ENCODE measurements at regions not wholly inside any gene's neighbourhood (a gene's known extent, or its start where the extent isn't known, plus 50 kb on each side); places are given as distances from the start of the nearest gene placed in this dataset.
"Not testable (repeated sequence)": the region's sequence is repeated elsewhere in the genome, so short reads cannot be mapped to it uniquely, and the experiment has no call there.

DNA sequence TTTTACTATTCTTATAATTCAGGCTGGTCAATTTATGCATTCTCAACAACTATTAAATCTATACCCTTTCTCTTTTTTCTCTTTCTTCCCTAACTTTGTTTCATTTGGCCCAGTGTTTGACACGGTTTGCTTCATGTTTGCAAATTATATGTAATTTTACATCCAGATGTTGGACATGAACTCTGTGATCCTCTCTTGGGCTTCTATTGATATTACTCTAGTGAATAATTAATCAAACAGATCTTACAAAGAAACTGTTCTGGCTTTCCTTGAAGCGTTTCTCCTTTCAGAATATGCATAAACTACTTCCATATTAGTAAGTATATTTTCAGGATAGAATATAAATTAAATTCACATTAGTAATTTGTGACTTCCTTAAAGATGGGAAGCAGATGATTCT is 225.1 kb upstream of the TMEFF2 start:
- H3K27ac Mint-ChIP-seq, result no peak overlapping the region
- no peaks in the 10 kb centered on the region for H3K36me3 Mint-ChIP-seq (ENCODE audit: low read depth)
- no peak for ATAC-seq
- no peaks in the 10 kb centered on the region for H3K9me3 ChIP-seq (ENCODE audit: control insufficient read depth, low read length, poor library complexity, severe bottlenecking)
- H3K4me1 Mint-ChIP-seq, result no peaks in the 10 kb centered on the region
- no peaks in the 10 kb centered on the region for H3K27me3 Mint-ChIP-seq
- no peak for DNase-seq
- no peak overlapping the region for H3K4me3 Mint-ChIP-seq

DNA sequence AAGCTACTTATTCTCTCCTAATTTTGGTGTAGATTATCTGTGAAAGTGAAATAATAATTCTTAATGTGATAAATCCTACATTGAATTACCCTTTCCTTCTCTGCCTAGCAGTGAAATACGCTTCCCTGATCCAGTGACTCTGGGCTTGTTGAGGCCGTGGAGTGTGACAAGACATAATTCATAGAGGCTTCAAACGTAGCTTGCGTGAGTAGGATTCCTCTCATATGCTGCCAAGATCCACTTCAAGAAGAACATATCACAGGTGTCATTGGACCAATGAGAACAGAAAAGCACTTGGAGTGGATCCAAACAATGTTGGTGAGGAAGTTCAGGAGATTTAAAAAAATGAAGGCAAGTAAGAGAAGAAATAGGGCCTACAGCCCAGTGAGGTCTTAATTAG is 221.3 kb upstream of the TMEFF2 start:
- H3K9me3 ChIP-seq (ENCODE audit: control insufficient read depth, low read length, poor library complexity, severe bottlenecking), result no peaks in the 10 kb centered on the region
- no peak for ATAC-seq
- H3K4me1 Mint-ChIP-seq, result no peaks in the 10 kb centered on the region
- no peak for DNase-seq
- no peak overlapping the region for H3K4me3 Mint-ChIP-seq
- H3K27me3 Mint-ChIP-seq, result no peaks in the 10 kb centered on the region
- no peak overlapping the region for H3K27ac Mint-ChIP-seq
- no peaks in the 10 kb centered on the region for H3K36me3 Mint-ChIP-seq (ENCODE audit: low read depth)

DNA sequence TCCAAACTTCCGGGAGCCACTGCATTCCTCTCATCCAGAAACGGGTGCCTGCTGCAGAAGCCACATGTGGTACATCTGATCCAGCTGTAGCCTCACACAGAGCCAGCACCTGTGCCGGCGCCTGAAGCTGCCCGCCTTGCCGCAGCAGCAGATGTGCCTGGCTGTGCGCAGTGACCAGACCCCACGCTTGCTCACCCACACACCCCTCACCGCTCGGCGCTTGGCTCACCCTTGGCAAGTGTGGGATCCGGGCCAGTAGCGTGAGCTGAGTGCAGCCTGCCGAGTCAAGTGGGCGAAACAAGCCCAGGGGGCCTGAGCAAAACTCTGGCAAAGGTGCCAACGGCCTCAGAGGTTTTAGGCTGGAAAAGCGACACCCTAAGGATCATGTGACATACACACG is 220.1 kb upstream of the TMEFF2 start:
- H3K4me1 Mint-ChIP-seq, result no peaks in the 10 kb centered on the region
- no peaks in the 10 kb centered on the region for H3K36me3 Mint-ChIP-seq (ENCODE audit: low read depth)
- H3K4me3 Mint-ChIP-seq, result no peak overlapping the region
- no peak for DNase-seq
- ATAC-seq, result no peak
- H3K9me3 ChIP-seq (ENCODE audit: control insufficient read depth, low read length, poor library complexity, severe bottlenecking), result no peaks in the 10 kb centered on the region
- no peak overlapping the region for H3K27ac Mint-ChIP-seq
- no peaks in the 10 kb centered on the region for H3K27me3 Mint-ChIP-seq

DNA sequence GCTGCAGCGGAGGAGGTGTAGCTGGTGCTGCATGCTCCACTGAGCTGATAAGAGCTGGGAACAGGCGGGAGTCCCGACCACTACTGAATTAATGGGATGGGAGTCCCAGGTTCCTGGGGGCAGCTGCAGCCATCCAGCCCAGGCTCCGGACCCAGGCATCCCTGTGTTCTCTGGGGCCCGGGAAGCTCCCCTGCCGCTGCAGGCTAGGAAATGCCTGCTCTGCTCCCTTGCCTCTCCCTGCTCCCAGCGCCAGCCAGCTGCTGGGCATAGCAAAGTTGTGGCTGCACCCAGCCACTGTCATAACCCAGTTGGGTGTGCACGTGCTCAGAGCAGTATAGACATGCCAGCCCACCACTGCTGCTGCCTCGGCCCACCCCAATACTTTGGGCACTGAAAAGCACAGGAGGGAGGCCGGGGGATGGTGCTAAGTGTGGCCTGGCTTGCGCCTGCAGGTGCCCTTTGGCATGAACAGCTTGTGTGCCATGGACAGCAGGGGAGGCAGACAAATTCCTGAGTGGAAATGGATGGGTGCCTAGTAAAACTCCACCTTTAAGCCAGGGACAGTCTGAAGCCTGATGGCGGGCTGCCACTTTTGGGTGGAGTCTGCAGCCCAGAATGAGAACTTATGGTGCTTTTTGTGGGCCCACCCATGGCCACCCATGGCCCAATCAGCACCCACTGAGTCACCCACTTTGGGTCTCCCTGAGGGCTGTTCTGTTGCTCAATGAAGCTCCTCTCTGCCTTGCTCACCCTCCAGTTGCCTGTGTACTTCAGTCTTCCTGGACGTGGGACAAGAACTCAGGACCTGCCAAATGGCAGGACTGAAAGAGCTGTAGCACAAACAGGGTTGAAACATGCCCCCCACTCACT is 219.3 kb upstream of the TMEFF2 start:
- DNase-seq, result no peak
- ATAC-seq, result no peak
- Mint-ChIP-seq H3K36me3 (ENCODE audit: low read depth) (no peaks in the 10 kb centered on the region), H3K27me3 (no peaks in the 10 kb centered on the region), H3K27ac (no peak overlapping the region), H3K4me1 (no peaks in the 10 kb centered on the region), H3K4me3 (no peak overlapping the region)
- H3K9me3 ChIP-seq (ENCODE audit: control insufficient read depth, low read length, poor library complexity, severe bottlenecking), result no peaks in the 10 kb centered on the region

DNA sequence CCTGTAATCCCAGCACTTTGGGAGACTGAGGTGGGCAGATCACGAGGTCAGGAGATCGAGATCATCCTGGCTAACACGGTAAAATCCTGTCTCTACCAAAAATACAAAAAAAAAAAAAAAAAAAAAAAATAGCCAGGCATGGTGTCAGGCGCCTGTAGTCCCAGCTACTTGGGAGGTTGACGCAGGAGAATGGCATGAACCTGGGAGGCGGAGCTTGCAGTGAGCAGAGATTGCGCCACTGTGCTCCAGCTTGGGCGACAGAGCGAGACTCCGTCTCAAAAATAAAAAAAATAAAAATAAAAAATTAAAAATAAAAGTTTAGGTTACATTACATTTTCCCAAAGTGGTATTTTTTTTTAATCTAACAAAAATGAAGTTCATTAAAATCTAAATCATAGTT is 218.1 kb upstream of the TMEFF2 start:
- not testable (repeated sequence) for DNase-seq; H3K9me3 ChIP-seq (ENCODE audit: control insufficient read depth, low read length, poor library complexity, severe bottlenecking); H3K27ac Mint-ChIP-seq; H3K36me3 Mint-ChIP-seq (ENCODE audit: low read depth); ATAC-seq; H3K4me1 Mint-ChIP-seq; H3K4me3 Mint-ChIP-seq; H3K27me3 Mint-ChIP-seq

DNA sequence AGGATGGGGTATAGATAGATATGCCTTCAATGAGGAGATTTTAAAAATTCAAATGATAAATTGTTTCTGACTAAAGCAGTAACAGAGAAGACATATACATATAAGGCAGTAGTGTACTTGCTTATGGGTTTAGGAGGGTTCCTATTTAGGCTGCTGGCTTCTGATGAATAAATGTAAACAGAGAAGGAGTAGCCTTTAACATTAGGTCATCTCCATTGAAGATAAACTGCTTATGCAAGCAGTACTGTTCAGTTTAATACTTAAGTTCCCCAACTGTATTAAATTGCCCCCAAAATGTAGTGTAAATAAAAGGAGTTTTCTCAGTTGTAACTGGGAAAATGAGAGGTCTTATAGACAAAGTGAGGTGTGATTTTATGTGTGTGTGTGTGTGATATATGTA is 217.7 kb upstream of the TMEFF2 start:
- Mint-ChIP-seq H3K27ac (no peak overlapping the region), H3K27me3 (no peaks in the 10 kb centered on the region), H3K36me3 (ENCODE audit: low read depth) (no peaks in the 10 kb centered on the region), H3K4me3 (no peak overlapping the region), H3K4me1 (no peaks in the 10 kb centered on the region)
- DNase-seq, result no peak
- H3K9me3 ChIP-seq (ENCODE audit: control insufficient read depth, low read length, poor library complexity, severe bottlenecking), result no peaks in the 10 kb centered on the region
- no peak for ATAC-seq

DNA sequence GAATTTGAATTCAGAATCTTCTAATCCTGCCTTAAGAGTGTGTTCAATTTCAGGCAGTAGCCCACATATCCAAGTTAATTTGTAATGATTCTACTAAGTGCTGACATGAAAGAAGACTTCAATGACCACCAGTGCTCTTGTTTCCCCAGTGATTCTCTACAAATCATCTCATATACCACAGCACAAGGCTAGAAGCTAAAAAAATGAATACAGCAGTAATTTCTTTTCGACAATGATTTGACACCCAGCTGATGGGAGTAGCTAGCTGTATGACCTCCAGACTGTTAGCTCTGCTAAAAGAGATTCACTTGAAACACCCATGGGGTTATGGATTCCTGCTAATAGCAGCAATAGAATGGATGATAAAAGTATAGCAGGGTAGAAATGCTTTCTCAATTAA is 217.0 kb upstream of the TMEFF2 start:
- Mint-ChIP-seq H3K4me3 (no peak overlapping the region), H3K36me3 (ENCODE audit: low read depth) (no peaks in the 10 kb centered on the region), H3K27ac (no peak overlapping the region), H3K27me3 (no peaks in the 10 kb centered on the region), H3K4me1 (no peaks in the 10 kb centered on the region)
- no peak for ATAC-seq
- no peaks in the 10 kb centered on the region for H3K9me3 ChIP-seq (ENCODE audit: control insufficient read depth, low read length, poor library complexity, severe bottlenecking)
- DNase-seq, result no peak

DNA sequence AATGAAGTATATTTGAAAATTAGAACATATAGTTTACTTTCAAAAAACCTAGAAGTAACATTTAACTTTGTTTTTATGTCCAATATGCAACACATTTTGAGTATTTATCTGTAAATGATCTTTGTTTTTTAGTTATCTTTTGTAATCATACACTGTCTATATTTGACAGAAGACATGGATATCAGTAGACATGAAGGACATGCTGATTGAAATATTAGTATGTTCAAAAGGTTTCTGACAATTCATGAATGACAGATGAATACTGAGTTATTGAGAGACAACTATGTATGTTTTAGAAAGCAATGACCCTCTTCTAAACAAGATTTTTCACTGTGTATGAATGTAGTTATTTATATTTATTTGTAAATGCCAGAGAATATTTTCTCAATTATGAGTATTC is 215.6 kb upstream of the TMEFF2 start:
- Mint-ChIP-seq H3K27ac (no peak overlapping the region), H3K27me3 (no peaks in the 10 kb centered on the region), H3K36me3 (ENCODE audit: low read depth) (no peaks in the 10 kb centered on the region), H3K4me3 (no peak overlapping the region), H3K4me1 (no peaks in the 10 kb centered on the region)
- no peak for ATAC-seq
- no peak for DNase-seq
- no peaks in the 10 kb centered on the region for H3K9me3 ChIP-seq (ENCODE audit: control insufficient read depth, low read length, poor library complexity, severe bottlenecking)

DNA sequence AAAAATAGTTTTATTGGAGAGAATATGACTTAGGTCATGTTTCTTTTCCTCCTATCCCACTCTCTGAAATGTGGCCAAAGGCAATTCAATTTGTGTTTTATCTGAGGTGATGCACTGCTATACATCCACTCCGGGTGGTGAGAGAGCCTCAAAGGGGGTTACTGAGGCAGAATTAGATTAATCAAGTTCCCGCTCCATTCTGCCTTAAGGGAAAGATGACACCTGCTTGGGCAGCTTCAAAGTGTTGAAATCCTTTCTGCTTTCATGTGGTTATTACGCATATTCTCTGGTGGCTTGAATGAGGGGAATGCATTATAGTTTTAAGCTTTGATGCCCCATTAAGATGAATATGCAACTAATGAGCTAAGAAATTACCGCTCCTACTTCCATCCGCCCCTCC is 213.0 kb upstream of the TMEFF2 start:
- no peaks in the 10 kb centered on the region for H3K36me3 Mint-ChIP-seq (ENCODE audit: low read depth)
- H3K27me3 Mint-ChIP-seq, result no peaks in the 10 kb centered on the region
- no peaks in the 10 kb centered on the region for H3K4me1 Mint-ChIP-seq
- H3K27ac Mint-ChIP-seq, result no peak overlapping the region
- no peak for ATAC-seq
- no peak overlapping the region for H3K4me3 Mint-ChIP-seq
- DNase-seq, result no peak
- no peaks in the 10 kb centered on the region for H3K9me3 ChIP-seq (ENCODE audit: control insufficient read depth, low read length, poor library complexity, severe bottlenecking)

DNA sequence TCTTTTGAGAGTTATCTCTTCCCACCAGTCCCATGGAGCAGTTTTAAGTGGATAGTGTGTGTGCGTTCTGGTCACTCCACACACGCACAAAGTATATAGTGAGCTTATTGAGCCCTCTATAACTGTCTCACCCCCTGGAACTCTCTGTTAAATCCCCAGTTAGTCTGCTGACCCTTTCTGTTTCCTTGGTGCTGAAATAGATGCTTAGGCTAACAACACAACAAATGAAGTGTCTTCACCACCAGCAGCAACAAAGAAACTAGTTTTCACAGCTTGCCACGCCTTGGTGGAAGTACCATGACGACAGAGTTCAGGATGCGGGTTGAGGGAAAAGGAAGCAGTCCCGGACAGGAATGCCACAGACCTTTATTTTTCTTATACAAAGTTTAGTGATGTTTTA is 203.5 kb upstream of the TMEFF2 start:
- no peak overlapping the region for H3K4me3 Mint-ChIP-seq
- ATAC-seq (no peak), DNase-seq (no peak)
- no peaks in the 10 kb centered on the region for H3K9me3 ChIP-seq (ENCODE audit: control insufficient read depth, low read length, poor library complexity, severe bottlenecking)
- no peak overlapping the region for H3K27ac Mint-ChIP-seq
- H3K36me3 Mint-ChIP-seq (ENCODE audit: low read depth), result no peaks in the 10 kb centered on the region
- no peaks in the 10 kb centered on the region for H3K4me1 Mint-ChIP-seq
- H3K27me3 Mint-ChIP-seq, result no peaks in the 10 kb centered on the region

DNA sequence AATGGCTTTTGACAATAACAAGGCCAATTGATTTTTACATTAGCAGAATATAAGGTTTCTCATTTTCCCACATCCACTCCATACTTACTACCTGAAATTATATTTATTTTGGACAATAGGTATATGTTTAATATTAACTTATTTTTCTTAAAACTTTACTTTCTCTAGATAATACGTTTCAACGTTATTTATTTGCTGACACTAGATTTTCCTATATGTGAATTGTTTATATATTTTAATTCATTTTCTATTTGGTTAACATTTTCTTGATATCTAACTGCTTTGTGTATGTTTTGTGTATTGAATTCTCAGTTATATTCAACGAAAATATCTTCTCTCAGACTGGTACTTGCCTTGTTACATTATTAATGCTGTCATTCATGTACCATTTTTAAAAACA is 199.9 kb upstream of the TMEFF2 start:
- no peak for DNase-seq
- Mint-ChIP-seq H3K4me3 (no peak overlapping the region), H3K4me1 (no peaks in the 10 kb centered on the region), H3K27me3 (no peaks in the 10 kb centered on the region), H3K27ac (no peak overlapping the region), H3K36me3 (ENCODE audit: low read depth) (no peaks in the 10 kb centered on the region)
- no peaks in the 10 kb centered on the region for H3K9me3 ChIP-seq (ENCODE audit: control insufficient read depth, low read length, poor library complexity, severe bottlenecking)
- ATAC-seq, result no peak

DNA sequence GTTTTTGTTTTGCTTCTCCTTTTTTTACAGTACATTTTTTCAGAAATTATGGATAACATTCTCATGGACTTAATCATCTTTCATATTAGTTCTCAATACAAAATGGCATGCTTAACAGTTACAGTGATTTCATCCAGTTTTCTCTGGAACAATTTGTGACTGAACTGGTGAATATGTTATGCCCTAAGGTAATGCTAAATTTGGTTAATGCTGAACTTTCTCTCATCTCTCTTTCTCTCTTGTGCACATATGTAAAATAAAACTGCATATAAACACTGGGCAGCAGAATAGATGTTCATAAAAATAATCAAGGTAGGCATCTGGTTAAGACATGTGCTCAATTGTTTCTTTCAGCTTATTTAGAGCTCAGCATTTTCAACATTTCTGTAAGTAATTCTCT is 196.3 kb upstream of the TMEFF2 start:
- no peaks in the 10 kb centered on the region for H3K36me3 Mint-ChIP-seq (ENCODE audit: low read depth)
- no peaks in the 10 kb centered on the region for H3K4me1 Mint-ChIP-seq
- ATAC-seq (no peak), DNase-seq (no peak)
- no peak overlapping the region for H3K27ac Mint-ChIP-seq
- no peak overlapping the region for H3K4me3 Mint-ChIP-seq
- H3K27me3 Mint-ChIP-seq, result no peaks in the 10 kb centered on the region
- no peaks in the 10 kb centered on the region for H3K9me3 ChIP-seq (ENCODE audit: control insufficient read depth, low read length, poor library complexity, severe bottlenecking)

DNA sequence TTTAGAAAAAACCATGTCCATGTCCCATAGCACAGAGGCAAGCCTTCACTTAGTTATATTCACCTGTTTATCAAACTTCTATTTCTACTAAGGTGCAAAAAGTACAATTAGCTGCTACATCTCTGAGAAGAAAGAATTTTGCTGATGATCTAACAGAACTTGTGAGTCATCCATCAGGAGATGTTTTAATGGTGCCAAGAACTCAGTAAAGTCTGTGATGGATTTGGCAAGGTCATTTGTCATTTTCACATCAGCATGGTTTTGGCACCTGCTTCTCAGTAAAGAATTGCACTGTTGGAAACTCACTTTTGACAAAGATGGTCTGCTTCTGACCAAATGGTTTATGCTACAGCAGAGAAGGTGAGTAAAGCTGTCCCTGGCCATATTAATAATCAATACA is 195.7 kb upstream of the TMEFF2 start:
- H3K27me3 Mint-ChIP-seq, result no peaks in the 10 kb centered on the region
- ATAC-seq, result no peak
- H3K27ac Mint-ChIP-seq, result no peak overlapping the region
- H3K4me1 Mint-ChIP-seq, result no peaks in the 10 kb centered on the region
- H3K36me3 Mint-ChIP-seq (ENCODE audit: low read depth), result no peaks in the 10 kb centered on the region
- no peak overlapping the region for H3K4me3 Mint-ChIP-seq
- no peaks in the 10 kb centered on the region for H3K9me3 ChIP-seq (ENCODE audit: control insufficient read depth, low read length, poor library complexity, severe bottlenecking)
- no peak for DNase-seq

DNA sequence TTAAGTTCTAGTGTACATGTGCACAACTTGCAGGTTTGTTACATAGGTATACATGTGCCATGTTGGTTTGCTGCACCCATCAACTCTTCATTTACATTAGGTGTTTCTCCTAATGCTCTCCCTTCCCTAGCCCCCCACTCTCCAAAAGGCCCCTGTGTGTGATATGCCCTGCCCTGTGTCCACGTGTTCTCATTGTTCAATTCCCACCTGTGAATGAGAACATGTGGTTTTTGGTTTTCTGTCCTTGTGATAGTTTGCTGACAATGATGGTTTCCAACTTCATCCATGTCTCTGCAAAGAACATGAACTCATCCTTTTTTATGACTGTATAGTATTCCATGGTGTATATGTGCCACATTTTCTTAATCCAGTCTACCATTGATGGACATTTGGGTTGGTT is 189.5 kb upstream of the TMEFF2 start:
- not testable (repeated sequence) for DNase-seq; H3K27me3 Mint-ChIP-seq; H3K36me3 Mint-ChIP-seq (ENCODE audit: low read depth); ATAC-seq; H3K4me1 Mint-ChIP-seq; H3K27ac Mint-ChIP-seq; H3K9me3 ChIP-seq (ENCODE audit: control insufficient read depth, low read length, poor library complexity, severe bottlenecking); H3K4me3 Mint-ChIP-seq
